Erythroblast (primary cell): ENCODE measurements at regions not wholly inside any gene's neighbourhood (a gene's known extent, or its start where the extent isn't known, plus 50 kb on each side); places are given as distances from the start of the nearest gene placed in this dataset.

Experiments
- GATA1 ChIP-seq: IDR thresholded peaks from 2 replicates; pipeline ENCODE4 v1.6.1; 2011; ENCODE audit warnings: low read depth, mild to moderate bottlenecking, control low read depth, low read length, moderate library complexity
- POLR2A ChIP-seq: IDR thresholded peaks from 2 replicates; pipeline ENCODE4 v1.6.1; 2011; ENCODE audit warnings: mild to moderate bottlenecking, low read length

DNA sequence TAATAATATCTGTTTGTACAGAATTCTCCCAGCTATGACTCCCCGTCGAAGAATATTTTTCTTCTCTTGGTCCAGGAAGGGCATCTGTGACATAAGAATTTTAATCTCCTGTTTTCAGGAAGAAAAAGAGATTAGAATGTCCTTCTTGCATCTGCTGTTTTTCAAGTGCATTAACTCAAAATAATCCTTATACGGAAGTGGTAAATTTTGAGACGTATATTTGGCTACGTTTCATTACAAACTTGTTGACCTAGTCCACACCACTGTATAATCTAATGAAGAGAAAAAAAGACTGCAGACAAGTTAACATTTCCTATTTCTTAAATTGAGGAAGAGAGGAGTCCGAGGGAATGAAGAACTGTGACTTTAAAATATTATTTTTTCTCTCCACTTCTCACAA is 959.9 kb downstream of the DIAPH3 start:
- no peak for TF ChIP-seq POLR2A
- no peak for TF ChIP-seq GATA1
